GM23338 (cell line): ENCODE measurements at regions not wholly inside any gene's neighbourhood (a gene's known extent, or its start where the extent isn't known, plus 50 kb on each side); places are given as distances from the start of the nearest gene placed in this dataset.

Experiments
- ATAC-seq: fragments of 200-7000 bp; cut with Tn5 transposase; 3 replicates; pipeline ENCODE4 v1.9.1; 2020
- DNase-seq: peaks from one replicate; pipeline ENCODE4 v3.0.0-alpha.2; 2015; ENCODE audit warnings: low spot score
- H2AFZ ChIP-seq: fragments of 200-600 bp; sonication (generic); 2 replicates; pipeline ENCODE4 v1.8.0; 2016; ENCODE audit warnings: antibody characterized with exemption, mild to moderate bottlenecking, moderate library complexity
- H3F3A ChIP-seq: fragments of 200-600 bp; sonication (generic); replicated peaks from 2 replicates; pipeline ENCODE4 v1.8.0; 2017; ENCODE audit warnings: antibody characterized with exemption, mixed run types, low read depth
- H3K27ac ChIP-seq: fragments of 200-600 bp; sonication (generic); 2 replicates; pipeline ENCODE4 v1.6.1; 2016; ENCODE audit warnings: low read depth
- H3K27me3 ChIP-seq: fragments of 200-600 bp; sonication (generic); 2 replicates; pipeline ENCODE4 v1.8.0; 2016; ENCODE audit warnings: mild to moderate bottlenecking, mixed run types, moderate library complexity; ENCODE audit not compliant: insufficient read depth
- H3K36me3 ChIP-seq: fragments of 200-600 bp; sonication (generic); 2 replicates; pipeline ENCODE4 v1.8.0; 2016; ENCODE audit warnings: mild to moderate bottlenecking; ENCODE audit not compliant: insufficient read depth
- H3K4me1 ChIP-seq: fragments of 200-600 bp; sonication (generic); 2 replicates; pipeline ENCODE4 v1.8.0; 2016; ENCODE audit warnings: mild to moderate bottlenecking, moderate library complexity; ENCODE audit not compliant: insufficient read depth
- H3K4me2 ChIP-seq: fragments of 200-600 bp; sonication (generic); 2 replicates; pipeline ENCODE4 v1.7.1; 2017; ENCODE audit warnings: mixed run types
- H3K4me3 ChIP-seq: fragments of 200-600 bp; sonication (generic); 2 replicates; pipeline ENCODE4 v1.6.1; 2016; ENCODE audit warnings: mixed run types
- H3K79me2 ChIP-seq: fragments of 200-600 bp; sonication (generic); replicated peaks from 2 replicates; pipeline ENCODE4 v1.8.0; 2017; ENCODE audit warnings: mild to moderate bottlenecking; ENCODE audit not compliant: insufficient read depth
- H3K9me2 ChIP-seq: fragments of 200-600 bp; sonication (generic); 2 replicates; pipeline ENCODE4 v1.8.0; 2017; ENCODE audit not compliant: insufficient read depth
- H4K20me1 ChIP-seq: fragments of 200-600 bp; sonication (generic); replicated peaks from 2 replicates; pipeline ENCODE4 v1.8.0; 2017; ENCODE audit warnings: mild to moderate bottlenecking; ENCODE audit not compliant: insufficient read depth
- H3K27ac Mint-ChIP-seq: 2 replicates; pipeline ENCODE4 v1.8.0; 2020; ENCODE audit warnings: inconsistent platforms, mild to moderate bottlenecking, moderate library complexity, mixed read lengths
- H3K27me3 Mint-ChIP-seq: 3 replicates; pipeline ENCODE4 v1.8.0; 2022; ENCODE audit warnings: low read depth, mild to moderate bottlenecking, moderate library complexity, mixed read lengths, inconsistent platforms; ENCODE audit not compliant: insufficient read depth, poor library complexity
- H3K36me3 Mint-ChIP-seq: 3 replicates; pipeline ENCODE4 v1.8.0; 2021; ENCODE audit warnings: low read depth, mild to moderate bottlenecking, inconsistent platforms, moderate library complexity, mixed read lengths
- H3K4me1 Mint-ChIP-seq: 3 replicates; pipeline ENCODE4 v1.8.0; 2020; ENCODE audit warnings: mild to moderate bottlenecking, inconsistent platforms, mixed read lengths
- H3K4me3 Mint-ChIP-seq: 3 replicates; pipeline ENCODE4 v1.8.0; 2021; ENCODE audit warnings: moderate library complexity, mild to moderate bottlenecking, inconsistent platforms, mixed read lengths
- H3K9me3 Mint-ChIP-seq: 3 replicates; pipeline ENCODE4 v1.8.0; 2020; ENCODE audit warnings: moderate library complexity, mild to moderate bottlenecking, inconsistent platforms, mixed read lengths
- CREB1 ChIP-seq: fragments of 250-450 bp; sonication (Bioruptor Pico); IDR thresholded peaks from 2 replicates; pipeline ENCODE4 v1.5.0; 2020; ENCODE audit warnings: low read depth, mild to moderate bottlenecking, moderate library complexity
- CTCF ChIP-seq, 2 experiments: fragments of 200-600 bp in 1 of 2; sonication (generic) in 1 of 2; conservative IDR thresholded peaks; 2 replicates each; pipeline versions ENCODE4 v1.5.1 to v1.6.1; 2016 to 2017; ENCODE audit warnings: antibody characterized with exemption in 2 of 2, low read depth in 2 of 2, mild to moderate bottlenecking in 2 of 2, moderate library complexity in 1 of 2
- ETS1 ChIP-seq: IDR thresholded peaks from 2 replicates; pipeline ENCODE4 v1.6.1; 2016; ENCODE audit warnings: antibody characterized with exemption
- EZH2 ChIP-seq: fragments of 200-600 bp; sonication (generic); IDR thresholded peaks from one replicate; pipeline ENCODE4 v1.8.0; 2017; ENCODE audit warnings: antibody characterized with exemption, mild to moderate bottlenecking, low read depth; ENCODE audit not compliant: unreplicated experiment
- EZH2phosphoT487 ChIP-seq: fragments of 200-600 bp; sonication (generic); IDR thresholded peaks from one replicate; pipeline ENCODE4 v1.8.1; 2018; ENCODE audit warnings: antibody characterized with exemption; ENCODE audit not compliant: unreplicated experiment
- JUNB ChIP-seq: IDR thresholded peaks from one replicate; pipeline ENCODE4 v1.6.1; 2016; ENCODE audit warnings: antibody characterized with exemption; ENCODE audit not compliant: unreplicated experiment
- NANOG ChIP-seq: IDR thresholded peaks from 2 replicates; pipeline ENCODE4 v1.6.1; 2016; ENCODE audit warnings: antibody characterized with exemption, borderline replicate concordance
- POLR2AphosphoS5 ChIP-seq: IDR thresholded peaks from 2 replicates; pipeline ENCODE4 v1.6.1; 2016; ENCODE audit warnings: antibody characterized with exemption, low read depth
- REST ChIP-seq: IDR thresholded peaks from one replicate; pipeline ENCODE4 v1.6.1; 2018; ENCODE audit warnings: antibody characterized with exemption; ENCODE audit not compliant: unreplicated experiment
- STAT1 ChIP-seq: IDR thresholded peaks from one replicate; pipeline ENCODE4 v1.6.1; 2016; ENCODE audit warnings: antibody characterized with exemption; ENCODE audit not compliant: unreplicated experiment
- ZNF114 ChIP-seq: fragments of 250-450 bp; sonication (Bioruptor Pico); IDR thresholded peaks from 2 replicates; pipeline ENCODE4 v1.5.0; 2020; ENCODE audit warnings: mild to moderate bottlenecking, moderate library complexity
- ZNF331 ChIP-seq: fragments of 250-450 bp; sonication (Bioruptor Pico); IDR thresholded peaks from 2 replicates; pipeline ENCODE4 v1.5.0; 2020; ENCODE audit warnings: low read depth, mild to moderate bottlenecking, moderate library complexity
- ZNF462 ChIP-seq: fragments of 250-450 bp; sonication (Bioruptor Pico); IDR thresholded peaks from 2 replicates; pipeline ENCODE4 v1.5.0; 2020; ENCODE audit warnings: mild to moderate bottlenecking, moderate library complexity

- Histone ChIP-seq H3K4me1 (no peaks in the 10 kb centered on the region), H3K9me2 (no peaks in the 10 kb centered on the region), H3K4me3 (no peak overlapping the region), H3K79me2 (no peaks in the 10 kb centered on the region), H3F3A (no peaks in the 10 kb centered on the region), H3K36me3 (no peaks in the 10 kb centered on the region), H3K27ac (no peak overlapping the region), H4K20me1 (no peaks in the 10 kb centered on the region), H2AFZ (no peak overlapping the region), H3K4me2 (no peak overlapping the region), H3K27me3 (no peaks in the 10 kb centered on the region)
- H3K4me3 Mint-ChIP-seq, result no peak overlapping the region
- H3K27me3 Mint-ChIP-seq, result peaks cover 5% of the 10 kb centered on the region
- TF ChIP-seq POLR2AphosphoS5 (no peak), EZH2phosphoT487 (no peak), JUNB (no peak), ZNF114 (CRISPR knock-in tag) (no peak), EZH2 (no peak), ZNF462 (CRISPR knock-in tag) (no peak), ZNF331 (CRISPR knock-in tag) (no peak), CREB1 (CRISPR knock-in tag) (no peak), NANOG (no peak), STAT1 (no peak), ETS1 (no peak), CTCF (conservative IDR thresholded peaks at IDR 0.05; ENCODE audit: low read depth in 2 of 2) (no peak), REST (no peak)
- H3K36me3 Mint-ChIP-seq, result no peaks in the 10 kb centered on the region
- ATAC-seq (no peak), DNase-seq (no peak)
- no peaks in the 10 kb centered on the region; the same call in 2 of the 3 replicates for H3K4me1 Mint-ChIP-seq
- H3K9me3 Mint-ChIP-seq, result no peaks in the 10 kb centered on the region
- H3K27ac Mint-ChIP-seq, result no peak overlapping the region
These were observed 97.6 kb upstream of the TMEM132E start for GRCh38 chr17:34481779-34482178.
